GM10266 (cell line): ENCODE measurements at regions not wholly inside any gene's neighbourhood (a gene's known extent, or its start where the extent isn't known, plus 50 kb on each side); places are given as distances from the start of the nearest gene placed in this dataset.

ENCODE experiments used
- DNase-seq: peaks from one replicate; pipeline ENCODE4 v3.0.0; 2012; ENCODE audit errors: extremely low spot score
- TF ChIP-seq, protein P1 (sequence below): IDR thresholded peaks from 2 replicates; pipeline ENCODE4 v1.5.1; 2012; ENCODE audit warnings: mild to moderate bottlenecking, low read depth; ENCODE audit not compliant: control insufficient read depth, insufficient read depth; ENCODE audit errors: missing control alignments

GRCh38 chr16:47774661-47775060 lies 313.5 kb downstream of the PHKB start:
- TF ChIP-seq, protein P1, sequence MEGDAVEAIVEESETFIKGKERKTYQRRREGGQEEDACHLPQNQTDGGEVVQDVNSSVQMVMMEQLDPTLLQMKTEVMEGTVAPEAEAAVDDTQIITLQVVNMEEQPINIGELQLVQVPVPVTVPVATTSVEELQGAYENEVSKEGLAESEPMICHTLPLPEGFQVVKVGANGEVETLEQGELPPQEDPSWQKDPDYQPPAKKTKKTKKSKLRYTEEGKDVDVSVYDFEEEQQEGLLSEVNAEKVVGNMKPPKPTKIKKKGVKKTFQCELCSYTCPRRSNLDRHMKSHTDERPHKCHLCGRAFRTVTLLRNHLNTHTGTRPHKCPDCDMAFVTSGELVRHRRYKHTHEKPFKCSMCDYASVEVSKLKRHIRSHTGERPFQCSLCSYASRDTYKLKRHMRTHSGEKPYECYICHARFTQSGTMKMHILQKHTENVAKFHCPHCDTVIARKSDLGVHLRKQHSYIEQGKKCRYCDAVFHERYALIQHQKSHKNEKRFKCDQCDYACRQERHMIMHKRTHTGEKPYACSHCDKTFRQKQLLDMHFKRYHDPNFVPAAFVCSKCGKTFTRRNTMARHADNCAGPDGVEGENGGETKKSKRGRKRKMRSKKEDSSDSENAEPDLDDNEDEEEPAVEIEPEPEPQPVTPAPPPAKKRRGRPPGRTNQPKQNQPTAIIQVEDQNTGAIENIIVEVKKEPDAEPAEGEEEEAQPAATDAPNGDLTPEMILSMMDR: no peak
- DNase-seq: no peak

- TF ChIP-seq, protein P1: no peak
- no peak for DNase-seq
Observed at GRCh38 chr16:47753659-47754058, 292.5 kb downstream of the PHKB start.
